HEK293 (cell line): ENCODE measurements at regions not wholly inside any gene's neighbourhood (a gene's known extent, or its start where the extent isn't known, plus 50 kb on each side); places are given as distances from the start of the nearest gene placed in this dataset.

Experiments
- CTCF ChIA-PET: fragments of 350-600 bp; formaldehyde crosslinking; extraction: SDS; loops from one replicate; lab custom pipeline; 2021; ENCODE audit warnings: antibody characterized with exemption; lab: Yijun Ruan, JAX
- POLR2A ChIA-PET: fragments of 300-600 bp; formaldehyde crosslinking; extraction: SDS; loops from one replicate; lab custom pipeline; 2020; ENCODE audit warnings: antibody characterized with exemption, inconsistent platforms; lab: Yijun Ruan, JAX
- H3K27ac ChIP-seq: fragments of 200-500 bp; sonication (Bioruptor generic); 2 replicates; pipeline ENCODE4 v1.5.1; 2014; ENCODE audit warnings: low read depth, low read length, control low read depth, inconsistent platforms; ENCODE audit errors: extremely low read depth
- H3K36me3 ChIP-seq, 2 experiments: fragments of 200-500 bp in 1 of 2; sonication (Bioruptor generic) in 1 of 2; 1 replicate in 1 of 2; 2 replicates in 1 of 2; pipeline ENCODE4 v1.5.1; 2014 to 2017; ENCODE audit warnings: inconsistent platforms in 2 of 2, low read length in 2 of 2; ENCODE audit not compliant: control insufficient read depth in 2 of 2, insufficient read depth in 1 of 2
- H3K4me1 ChIP-seq: fragments of 200-500 bp; sonication (Bioruptor generic); 2 replicates; pipeline ENCODE4 v1.5.1; 2014; ENCODE audit warnings: mild to moderate bottlenecking, low read length, inconsistent platforms; ENCODE audit not compliant: control insufficient read depth, insufficient read depth
- H3K4me3 ChIP-seq: 2 replicates; pipeline ENCODE4 v1.5.1; 2011; ENCODE audit warnings: low read depth, mild to moderate bottlenecking, control low read depth, low read length, moderate library complexity
- H3K9me3 ChIP-seq: fragments of 200-500 bp; sonication (Bioruptor generic); 2 replicates; pipeline ENCODE4 v1.5.1; 2014; ENCODE audit warnings: low read depth, low read length, inconsistent platforms; ENCODE audit not compliant: control insufficient read depth, insufficient read depth
- GFI1B ChIP-seq: fragments of 450-650 bp; formaldehyde crosslinking; IDR thresholded peaks from 2 replicates; pipeline ENCODE4 v1.5.1; 2016; ENCODE audit warnings: missing biosample characterization, missing genetic modification characterization
- GLIS2 ChIP-seq: fragments of 450-650 bp; formaldehyde crosslinking; IDR thresholded peaks from 2 replicates; pipeline ENCODE4 v1.5.1; 2016; ENCODE audit warnings: missing biosample characterization, missing genetic modification characterization
- HOXA7 ChIP-seq: sonication (generic); formaldehyde crosslinking; IDR thresholded peaks from 2 replicates; pipeline ENCODE4 v1.8.1; 2022; ENCODE audit warnings: missing genetic modification reagents, borderline replicate concordance
- PRDM1 ChIP-seq: fragments of 450-650 bp; formaldehyde crosslinking; IDR thresholded peaks from 2 replicates; pipeline ENCODE4; 2016; ENCODE audit warnings: missing biosample characterization, missing genetic modification characterization
- ZNF121 ChIP-seq: fragments of 450-650 bp; formaldehyde crosslinking; IDR thresholded peaks from 2 replicates; pipeline ENCODE4 v1.5.1; 2016; ENCODE audit warnings: missing biosample characterization, missing genetic modification characterization
- ZNF184 ChIP-seq: fragments of 450-650 bp; IDR thresholded peaks from 2 replicates; pipeline ENCODE4 v1.5.1; 2018; ENCODE audit warnings: missing biosample characterization, mild to moderate bottlenecking, missing genetic modification characterization
- ZNF202 ChIP-seq: fragments of 450-650 bp; formaldehyde crosslinking; IDR thresholded peaks from 2 replicates; pipeline ENCODE4 v1.5.1; 2016; ENCODE audit warnings: missing biosample characterization, missing genetic modification characterization, borderline replicate concordance
- ZNF23 ChIP-seq: fragments of 450-650 bp; formaldehyde crosslinking; IDR thresholded peaks from 2 replicates; pipeline ENCODE4 v1.5.1; 2016; ENCODE audit warnings: missing biosample characterization, missing genetic modification characterization, borderline replicate concordance
- ZNF239 ChIP-seq: fragments of 450-650 bp; formaldehyde crosslinking; IDR thresholded peaks from 2 replicates; pipeline ENCODE4 v1.5.1; 2016; ENCODE audit warnings: missing biosample characterization, missing genetic modification characterization
- ZNF302 ChIP-seq: fragments of 450-650 bp; formaldehyde crosslinking; IDR thresholded peaks from 2 replicates; pipeline ENCODE4 v1.5.1; 2016; ENCODE audit warnings: missing biosample characterization, missing genetic modification characterization, low read depth
- ZNF341 ChIP-seq: fragments of 450-650 bp; formaldehyde crosslinking; IDR thresholded peaks from 2 replicates; pipeline ENCODE4; 2016; ENCODE audit warnings: low read depth, missing biosample characterization, missing genetic modification characterization
- ZNF549 ChIP-seq: fragments of 450-650 bp; IDR thresholded peaks from 2 replicates; pipeline ENCODE4 v1.5.1; 2018; ENCODE audit warnings: missing biosample characterization, missing genetic modification characterization, mild to moderate bottlenecking, inconsistent platforms, moderate library complexity
- ZNF561 ChIP-seq: fragments of 450-650 bp; IDR thresholded peaks from 2 replicates; pipeline ENCODE4 v1.5.1; 2018; ENCODE audit warnings: missing biosample characterization, missing genetic modification characterization, borderline replicate concordance
- ZNF600 ChIP-seq: fragments of 450-650 bp; formaldehyde crosslinking; IDR thresholded peaks from 2 replicates; pipeline ENCODE4 v1.5.1; 2016; ENCODE audit warnings: missing biosample characterization, missing genetic modification characterization
- ZNF610 ChIP-seq: fragments of 450-650 bp; formaldehyde crosslinking; IDR thresholded peaks from 2 replicates; pipeline ENCODE4 v1.5.1; 2016; ENCODE audit warnings: missing biosample characterization, missing genetic modification characterization, borderline replicate concordance
- ZNF624 ChIP-seq: fragments of 450-650 bp; formaldehyde crosslinking; IDR thresholded peaks from 2 replicates; pipeline ENCODE4 v1.5.1; 2017; ENCODE audit warnings: missing biosample characterization, missing genetic modification characterization
- ZNF626 ChIP-seq: fragments of 450-650 bp; sonication (Bioruptor Pico); formaldehyde crosslinking; IDR thresholded peaks from 2 replicates; pipeline ENCODE4 v1.5.1; 2018; ENCODE audit warnings: missing biosample characterization, missing genetic modification characterization, inconsistent platforms
- ZNF707 ChIP-seq: fragments of 450-650 bp; formaldehyde crosslinking; IDR thresholded peaks from 2 replicates; pipeline ENCODE4 v1.5.1; 2016; ENCODE audit warnings: missing biosample characterization, missing genetic modification characterization
- TF ChIP-seq, protein P1 (sequence below): fragments of 450-650 bp; formaldehyde crosslinking; IDR thresholded peaks from 2 replicates; pipeline ENCODE4 v1.5.1; 2016; ENCODE audit warnings: missing biosample characterization, missing genetic modification characterization, borderline replicate concordance
- TF ChIP-seq, protein P2 (sequence below): fragments of 450-650 bp; formaldehyde crosslinking; IDR thresholded peaks from 2 replicates; pipeline ENCODE4 v1.5.1; 2017; ENCODE audit warnings: missing biosample characterization, missing genetic modification characterization
- TF ChIP-seq, protein P3 (sequence below): fragments of 450-650 bp; formaldehyde crosslinking; IDR thresholded peaks from 2 replicates; pipeline ENCODE4 v1.5.1; 2016; ENCODE audit warnings: missing biosample characterization, missing genetic modification characterization

DNA sequence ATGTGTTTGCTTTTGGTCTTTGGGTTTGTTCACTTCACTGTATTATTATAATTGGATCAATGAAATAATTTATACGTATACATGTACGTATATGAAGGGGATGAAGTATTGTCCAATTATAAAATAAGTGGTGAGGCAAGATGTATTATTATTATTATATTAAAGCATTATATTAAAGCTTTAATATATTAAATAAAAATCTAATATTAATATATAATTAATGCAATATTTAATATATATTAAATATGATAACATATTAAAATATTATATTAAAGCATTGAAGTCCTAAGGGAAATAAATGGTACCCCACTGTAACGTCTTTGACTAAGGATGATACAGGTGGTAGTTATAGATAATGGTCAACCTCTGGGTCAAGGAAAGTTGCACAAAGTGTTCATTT, 63.7 kb upstream of the RTL1 start:
- H3K4me1 ChIP-seq: no peaks in the 10 kb centered on the region
- ChIA-PET CTCF (no interaction called here), POLR2A (no interaction called here)
- H3K4me3 ChIP-seq: no peak overlapping the region
- TF ChIP-seq ZNF600: no peak
- no peak for TF ChIP-seq ZNF184 (tag by site-specific recombination)
- no peak for TF ChIP-seq ZNF707 (tag by site-specific recombination)
- TF ChIP-seq ZNF302 (tag by site-specific recombination): no peak
- no peak for TF ChIP-seq ZNF626 (tag by site-specific recombination)
- TF ChIP-seq, protein P1, sequence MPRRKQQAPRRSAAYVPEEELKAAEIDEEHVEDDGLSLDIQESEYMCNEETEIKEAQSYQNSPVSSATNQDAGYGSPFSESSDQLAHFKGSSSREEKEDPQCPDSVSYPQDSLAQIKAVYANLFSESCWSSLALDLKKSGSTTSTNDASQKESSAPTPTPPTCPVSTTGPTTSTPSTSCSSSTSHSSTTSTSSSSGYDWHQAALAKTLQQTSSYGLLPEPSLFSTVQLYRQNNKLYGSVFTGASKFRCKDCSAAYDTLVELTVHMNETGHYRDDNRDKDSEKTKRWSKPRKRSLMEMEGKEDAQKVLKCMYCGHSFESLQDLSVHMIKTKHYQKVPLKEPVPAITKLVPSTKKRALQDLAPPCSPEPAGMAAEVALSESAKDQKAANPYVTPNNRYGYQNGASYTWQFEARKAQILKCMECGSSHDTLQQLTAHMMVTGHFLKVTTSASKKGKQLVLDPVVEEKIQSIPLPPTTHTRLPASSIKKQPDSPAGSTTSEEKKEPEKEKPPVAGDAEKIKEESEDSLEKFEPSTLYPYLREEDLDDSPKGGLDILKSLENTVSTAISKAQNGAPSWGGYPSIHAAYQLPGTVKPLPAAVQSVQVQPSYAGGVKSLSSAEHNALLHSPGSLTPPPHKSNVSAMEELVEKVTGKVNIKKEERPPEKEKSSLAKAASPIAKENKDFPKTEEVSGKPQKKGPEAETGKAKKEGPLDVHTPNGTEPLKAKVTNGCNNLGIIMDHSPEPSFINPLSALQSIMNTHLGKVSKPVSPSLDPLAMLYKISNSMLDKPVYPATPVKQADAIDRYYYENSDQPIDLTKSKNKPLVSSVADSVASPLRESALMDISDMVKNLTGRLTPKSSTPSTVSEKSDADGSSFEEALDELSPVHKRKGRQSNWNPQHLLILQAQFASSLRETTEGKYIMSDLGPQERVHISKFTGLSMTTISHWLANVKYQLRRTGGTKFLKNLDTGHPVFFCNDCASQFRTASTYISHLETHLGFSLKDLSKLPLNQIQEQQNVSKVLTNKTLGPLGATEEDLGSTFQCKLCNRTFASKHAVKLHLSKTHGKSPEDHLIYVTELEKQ (tag by site-specific recombination): no peak
- no peak for TF ChIP-seq ZNF624 (tag by site-specific recombination)
- no peak overlapping the region for H3K27ac ChIP-seq
- H3K9me3 ChIP-seq: no peaks in the 10 kb centered on the region
- H3K36me3 ChIP-seq: no peaks in the 10 kb centered on the region

DNA sequence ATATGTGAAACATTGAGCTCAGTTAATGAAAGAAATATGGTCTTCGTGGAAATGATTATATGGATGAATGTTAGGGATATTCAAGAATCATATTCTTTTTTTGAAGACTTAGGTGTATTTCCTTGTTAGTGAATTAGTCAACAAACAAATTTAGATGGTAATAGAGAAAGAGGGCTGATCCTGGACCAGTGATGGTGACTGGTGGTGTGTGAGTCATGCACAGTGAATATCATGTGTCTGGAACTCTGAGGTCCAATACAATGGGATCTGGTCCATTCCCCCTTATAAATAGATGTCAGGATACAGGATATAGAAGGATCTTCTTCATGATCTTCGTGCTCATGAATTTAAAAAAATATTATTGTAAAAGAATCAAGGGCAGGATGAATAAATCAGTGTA, 64.4 kb upstream of the RTL1 start:
- H3K36me3 ChIP-seq: no peaks in the 10 kb centered on the region
- no peak overlapping the region for H3K27ac ChIP-seq
- TF ChIP-seq ZNF239 (tag by site-specific recombination): no peak
- no peak for TF ChIP-seq ZNF561 (tag by site-specific recombination)
- no peak for TF ChIP-seq PRDM1 (tag by site-specific recombination)
- no peak for TF ChIP-seq ZNF23 (tag by site-specific recombination)
- TF ChIP-seq ZNF121: no peak
- TF ChIP-seq GLIS2 (tag by site-specific recombination): no peak
- TF ChIP-seq HOXA7: no peak
- TF ChIP-seq, all 188 proteins: peak for 0
- Histone ChIP-seq H3K9me3 (no peaks in the 10 kb centered on the region), H3K4me1 (no peaks in the 10 kb centered on the region), H3K4me3 (no peak overlapping the region)
- ChIA-PET CTCF (interaction anchor here (0.6 kb wide), 1 partner anchor 221 kb away, joined by 3 read pairs; no protein-coding TSS in a partner anchor), POLR2A (no interaction called here)

DNA sequence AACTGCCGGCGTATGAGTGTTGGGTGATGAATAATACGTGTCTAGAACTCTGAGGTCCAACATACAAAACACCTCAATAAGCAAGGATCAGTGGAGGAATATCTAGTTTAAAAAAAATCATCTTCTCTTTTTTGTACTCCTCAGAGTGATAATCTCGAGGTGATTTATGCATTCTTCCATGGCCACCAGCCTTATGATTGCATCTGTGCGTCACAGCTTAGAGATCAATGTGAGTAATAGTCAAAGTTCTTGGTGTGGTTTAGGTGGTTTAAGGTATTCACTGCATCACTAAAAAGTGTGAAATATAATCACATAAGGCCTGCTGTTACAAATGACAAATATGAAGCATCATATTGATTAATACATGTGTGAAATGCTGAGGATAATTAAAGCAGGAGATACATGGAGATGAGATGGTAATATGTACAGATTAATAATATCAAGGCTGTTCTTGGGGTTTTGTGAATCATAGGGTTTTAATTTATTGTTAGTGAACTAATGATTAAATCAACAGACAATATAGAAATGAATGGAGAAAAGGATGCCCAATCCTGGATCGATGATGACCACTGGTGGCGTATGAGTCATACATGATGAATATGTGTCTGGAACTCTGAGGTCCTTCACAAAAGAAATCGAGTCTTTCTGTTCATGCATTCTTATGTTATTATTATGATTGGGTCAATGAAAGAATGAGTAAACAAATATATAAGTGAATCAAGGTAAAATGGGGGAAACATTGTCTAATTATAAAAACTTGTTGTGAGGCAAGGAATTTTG, 68.8 kb upstream of the RTL1 start:
- Histone ChIP-seq H3K36me3 (no peaks in the 10 kb centered on the region), H3K27ac (no peak overlapping the region), H3K4me3 (no peak overlapping the region), H3K4me1 (no peaks in the 10 kb centered on the region), H3K9me3 (no peaks in the 10 kb centered on the region)
- POLR2A ChIA-PET: no interaction called here
- CTCF ChIA-PET: no interaction called here
- no peak for TF ChIP-seq ZNF341
- TF ChIP-seq ZNF610 (tag by site-specific recombination): no peak

DNA sequence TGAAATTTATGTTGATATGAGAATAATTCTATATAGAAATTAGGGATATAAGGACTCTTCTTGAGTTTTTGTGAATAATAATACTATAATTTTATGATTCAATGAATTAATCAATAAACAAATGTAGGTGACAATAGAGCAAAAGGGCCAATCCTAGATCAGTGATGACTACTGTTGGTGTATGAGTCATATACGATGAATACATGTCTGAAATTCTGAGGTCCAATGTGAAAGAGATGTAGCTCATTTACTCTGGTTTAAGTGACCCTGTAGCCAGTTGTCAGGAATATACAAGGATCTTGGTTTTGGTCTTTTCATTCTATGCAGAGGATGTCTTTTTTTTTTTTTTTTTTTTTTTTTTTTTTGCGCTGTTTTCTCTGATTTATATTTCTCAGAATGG, 72.1 kb upstream of the RTL1 start:
- CTCF ChIA-PET: interaction anchor here (0.5 kb wide), 1 partner anchor 591 kb away, joined by 3 read pairs; no protein-coding TSS in a partner anchor
- POLR2A ChIA-PET: no interaction called here
- Histone ChIP-seq H3K4me1 (no peaks in the 10 kb centered on the region), H3K27ac (no peak overlapping the region), H3K4me3 (no peak overlapping the region), H3K9me3 (no peaks in the 10 kb centered on the region), H3K36me3 (no peaks in the 10 kb centered on the region)
- TF ChIP-seq ZNF202 (tag by site-specific recombination) (no peak), GFI1B (tag by site-specific recombination) (no peak), ZNF549 (tag by site-specific recombination) (no peak)
- TF ChIP-seq, protein P2, sequence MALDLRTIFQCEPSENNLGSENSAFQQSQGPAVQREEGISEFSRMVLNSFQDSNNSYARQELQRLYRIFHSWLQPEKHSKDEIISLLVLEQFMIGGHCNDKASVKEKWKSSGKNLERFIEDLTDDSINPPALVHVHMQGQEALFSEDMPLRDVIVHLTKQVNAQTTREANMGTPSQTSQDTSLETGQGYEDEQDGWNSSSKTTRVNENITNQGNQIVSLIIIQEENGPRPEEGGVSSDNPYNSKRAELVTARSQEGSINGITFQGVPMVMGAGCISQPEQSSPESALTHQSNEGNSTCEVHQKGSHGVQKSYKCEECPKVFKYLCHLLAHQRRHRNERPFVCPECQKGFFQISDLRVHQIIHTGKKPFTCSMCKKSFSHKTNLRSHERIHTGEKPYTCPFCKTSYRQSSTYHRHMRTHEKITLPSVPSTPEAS (tag by site-specific recombination): no peak
- TF ChIP-seq, protein P3, sequence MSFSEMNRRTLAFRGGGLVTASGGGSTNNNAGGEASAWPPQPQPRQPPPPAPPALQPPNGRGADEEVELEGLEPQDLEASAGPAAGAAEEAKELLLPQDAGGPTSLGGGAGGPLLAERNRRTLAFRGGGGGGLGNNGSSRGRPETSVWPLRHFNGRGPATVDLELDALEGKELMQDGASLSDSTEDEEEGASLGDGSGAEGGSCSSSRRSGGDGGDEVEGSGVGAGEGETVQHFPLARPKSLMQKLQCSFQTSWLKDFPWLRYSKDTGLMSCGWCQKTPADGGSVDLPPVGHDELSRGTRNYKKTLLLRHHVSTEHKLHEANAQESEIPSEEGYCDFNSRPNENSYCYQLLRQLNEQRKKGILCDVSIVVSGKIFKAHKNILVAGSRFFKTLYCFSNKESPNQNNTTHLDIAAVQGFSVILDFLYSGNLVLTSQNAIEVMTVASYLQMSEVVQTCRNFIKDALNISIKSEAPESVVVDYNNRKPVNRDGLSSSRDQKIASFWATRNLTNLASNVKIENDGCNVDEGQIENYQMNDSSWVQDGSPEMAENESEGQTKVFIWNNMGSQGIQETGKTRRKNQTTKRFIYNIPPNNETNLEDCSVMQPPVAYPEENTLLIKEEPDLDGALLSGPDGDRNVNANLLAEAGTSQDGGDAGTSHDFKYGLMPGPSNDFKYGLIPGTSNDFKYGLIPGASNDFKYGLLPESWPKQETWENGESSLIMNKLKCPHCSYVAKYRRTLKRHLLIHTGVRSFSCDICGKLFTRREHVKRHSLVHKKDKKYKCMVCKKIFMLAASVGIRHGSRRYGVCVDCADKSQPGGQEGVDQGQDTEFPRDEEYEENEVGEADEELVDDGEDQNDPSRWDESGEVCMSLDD (tag by site-specific recombination): no peak
